ENCODE measurements at regions not wholly inside any gene's neighbourhood (a gene's known extent, or its start where the extent isn't known, plus 50 kb on each side); places are given as distances from the start of the nearest gene placed in this dataset.

DNA sequence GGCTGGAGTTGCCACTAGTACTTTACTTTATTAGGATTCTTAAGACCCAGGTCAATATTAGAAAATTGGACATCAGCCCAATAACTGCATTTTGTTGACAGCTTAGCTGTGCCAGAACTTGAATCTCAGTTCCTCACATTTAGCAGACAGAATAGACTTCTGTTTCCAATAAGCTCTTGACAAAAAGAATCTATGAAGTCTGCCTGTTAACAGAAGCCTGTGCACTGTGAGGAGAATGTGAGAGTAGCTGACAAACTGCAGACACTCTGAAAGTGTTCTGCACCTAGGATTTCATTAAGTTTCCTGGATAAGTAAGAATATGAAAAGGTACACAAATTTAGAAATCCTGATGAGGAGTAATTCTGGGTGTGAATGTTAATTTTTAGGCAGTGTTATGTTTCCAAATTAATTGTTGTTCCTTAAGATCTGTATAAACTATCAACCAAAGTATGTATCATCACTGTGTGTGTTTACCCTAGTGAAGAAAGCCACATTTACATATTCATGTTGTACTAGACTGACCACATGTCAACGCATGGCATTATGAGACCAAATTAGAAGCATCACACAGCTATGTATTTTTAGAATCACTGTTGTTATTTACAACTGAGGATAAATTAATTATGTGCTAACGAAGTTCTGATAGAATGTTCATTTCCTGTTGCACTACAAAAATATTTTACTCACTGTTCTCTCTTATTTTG lies 756.4 kb upstream of the IGFBP7 start:
- in situ Hi-C loops (cut with HindIII; ENCODE audit: low pct_unique_long_range_greater_than_20kb, low sequenced_read_pairs) (no loop called here), intact Hi-C loops (cut with micrococcal nuclease; ENCODE audit: unreplicated experiment) (no loop called here)
- no peak for ATAC-seq
- no peak for DNase-seq (ENCODE audit: low read depth, low spot score)
- Histone ChIP-seq H3K9me3 (ENCODE audit: control insufficient read depth, insufficient read depth, low read depth, low read length) (no peaks in the 10 kb centered on the region), H3K4me1 (ENCODE audit: control insufficient read depth, insufficient read depth, low read length) (no peaks in the 10 kb centered on the region), H3K27me3 (ENCODE audit: control insufficient read depth, insufficient read depth, low read length) (no peaks in the 10 kb centered on the region), H3K4me3 (ENCODE audit: low read depth in 2 of 2, low read length in 2 of 2) (no peak overlapping the region), H3K36me3 (ENCODE audit: control insufficient read depth, insufficient read depth, low read length) (no peaks in the 10 kb centered on the region), H3K27ac (ENCODE audit: low read length) (no peak overlapping the region)
- ChIA-PET POLR2A (no interaction called here), CTCF (no interaction called here)
- no peak for TF ChIP-seq TCF7L2 (IDR thresholded peaks at IDR 0.05; ENCODE audit: low read depth, low read length)
- TF ChIP-seq, protein P1, sequence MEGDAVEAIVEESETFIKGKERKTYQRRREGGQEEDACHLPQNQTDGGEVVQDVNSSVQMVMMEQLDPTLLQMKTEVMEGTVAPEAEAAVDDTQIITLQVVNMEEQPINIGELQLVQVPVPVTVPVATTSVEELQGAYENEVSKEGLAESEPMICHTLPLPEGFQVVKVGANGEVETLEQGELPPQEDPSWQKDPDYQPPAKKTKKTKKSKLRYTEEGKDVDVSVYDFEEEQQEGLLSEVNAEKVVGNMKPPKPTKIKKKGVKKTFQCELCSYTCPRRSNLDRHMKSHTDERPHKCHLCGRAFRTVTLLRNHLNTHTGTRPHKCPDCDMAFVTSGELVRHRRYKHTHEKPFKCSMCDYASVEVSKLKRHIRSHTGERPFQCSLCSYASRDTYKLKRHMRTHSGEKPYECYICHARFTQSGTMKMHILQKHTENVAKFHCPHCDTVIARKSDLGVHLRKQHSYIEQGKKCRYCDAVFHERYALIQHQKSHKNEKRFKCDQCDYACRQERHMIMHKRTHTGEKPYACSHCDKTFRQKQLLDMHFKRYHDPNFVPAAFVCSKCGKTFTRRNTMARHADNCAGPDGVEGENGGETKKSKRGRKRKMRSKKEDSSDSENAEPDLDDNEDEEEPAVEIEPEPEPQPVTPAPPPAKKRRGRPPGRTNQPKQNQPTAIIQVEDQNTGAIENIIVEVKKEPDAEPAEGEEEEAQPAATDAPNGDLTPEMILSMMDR (IDR thresholded peaks at IDR 0.05), result no peak
- no TSS peak for BruUV-seq (replicated peaks)

GRCh38 chr4:57865264-57865663 lies 755.1 kb upstream of the IGFBP7 start:
- Histone ChIP-seq H3K9me3 (ENCODE audit: control insufficient read depth, insufficient read depth, low read depth, low read length) (no peaks in the 10 kb centered on the region), H3K4me1 (ENCODE audit: control insufficient read depth, insufficient read depth, low read length) (no peaks in the 10 kb centered on the region), H3K4me3 (ENCODE audit: low read depth in 2 of 2, low read length in 2 of 2) (no peak overlapping the region), H3K36me3 (ENCODE audit: control insufficient read depth, insufficient read depth, low read length) (no peaks in the 10 kb centered on the region), H3K27me3 (ENCODE audit: control insufficient read depth, insufficient read depth, low read length) (no peaks in the 10 kb centered on the region), H3K27ac (ENCODE audit: low read length) (no peak overlapping the region)
- ATAC-seq (no peak), DNase-seq (ENCODE audit: low read depth, low spot score) (no peak)
- no TSS peak for BruUV-seq (replicated peaks)
- intact Hi-C loops (cut with micrococcal nuclease; ENCODE audit: unreplicated experiment), result no loop called here
- ChIA-PET POLR2A (no interaction called here), CTCF (no interaction called here)
- no peak for TF ChIP-seq TCF7L2 (IDR thresholded peaks at IDR 0.05; ENCODE audit: low read depth, low read length)
- TF ChIP-seq, protein P1 (IDR thresholded peaks at IDR 0.05), result no peak
- TF ChIP-seq POLR2AphosphoS5 (IDR thresholded peaks at IDR 0.05; ENCODE audit: low read depth, low read length), result no peak
- TF ChIP-seq, protein P2, sequence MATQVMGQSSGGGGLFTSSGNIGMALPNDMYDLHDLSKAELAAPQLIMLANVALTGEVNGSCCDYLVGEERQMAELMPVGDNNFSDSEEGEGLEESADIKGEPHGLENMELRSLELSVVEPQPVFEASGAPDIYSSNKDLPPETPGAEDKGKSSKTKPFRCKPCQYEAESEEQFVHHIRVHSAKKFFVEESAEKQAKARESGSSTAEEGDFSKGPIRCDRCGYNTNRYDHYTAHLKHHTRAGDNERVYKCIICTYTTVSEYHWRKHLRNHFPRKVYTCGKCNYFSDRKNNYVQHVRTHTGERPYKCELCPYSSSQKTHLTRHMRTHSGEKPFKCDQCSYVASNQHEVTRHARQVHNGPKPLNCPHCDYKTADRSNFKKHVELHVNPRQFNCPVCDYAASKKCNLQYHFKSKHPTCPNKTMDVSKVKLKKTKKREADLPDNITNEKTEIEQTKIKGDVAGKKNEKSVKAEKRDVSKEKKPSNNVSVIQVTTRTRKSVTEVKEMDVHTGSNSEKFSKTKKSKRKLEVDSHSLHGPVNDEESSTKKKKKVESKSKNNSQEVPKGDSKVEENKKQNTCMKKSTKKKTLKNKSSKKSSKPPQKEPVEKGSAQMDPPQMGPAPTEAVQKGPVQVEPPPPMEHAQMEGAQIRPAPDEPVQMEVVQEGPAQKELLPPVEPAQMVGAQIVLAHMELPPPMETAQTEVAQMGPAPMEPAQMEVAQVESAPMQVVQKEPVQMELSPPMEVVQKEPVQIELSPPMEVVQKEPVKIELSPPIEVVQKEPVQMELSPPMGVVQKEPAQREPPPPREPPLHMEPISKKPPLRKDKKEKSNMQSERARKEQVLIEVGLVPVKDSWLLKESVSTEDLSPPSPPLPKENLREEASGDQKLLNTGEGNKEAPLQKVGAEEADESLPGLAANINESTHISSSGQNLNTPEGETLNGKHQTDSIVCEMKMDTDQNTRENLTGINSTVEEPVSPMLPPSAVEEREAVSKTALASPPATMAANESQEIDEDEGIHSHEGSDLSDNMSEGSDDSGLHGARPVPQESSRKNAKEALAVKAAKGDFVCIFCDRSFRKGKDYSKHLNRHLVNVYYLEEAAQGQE (IDR thresholded peaks at IDR 0.05; ENCODE audit: insufficient read depth in 1 of 2, low read depth in 2 of 2, low read length in 1 of 2), result no peak
- TF ChIP-seq SIN3A (IDR thresholded peaks at IDR 0.05; ENCODE audit: borderline replicate concordance, insufficient read depth, low read depth, low read length), result no peak
- in situ Hi-C loops (cut with HindIII; ENCODE audit: low pct_unique_long_range_greater_than_20kb, low sequenced_read_pairs), result no loop called here
